UCSD-AML1 (cell line): ENCODE measurements at regions not wholly inside any gene's neighbourhood (a gene's known extent, or its start where the extent isn't known, plus 50 kb on each side); places are given as distances from the start of the nearest gene placed in this dataset.

Experiments used
- DNase-seq: peaks from one replicate; lab custom pipeline; 2025; ENCODE audit not compliant: unreplicated experiment; lab: John Stamatoyannopoulos, UW

GRCh38 chr9:627336-627970 lies 214.0 kb upstream of the DMRT1 start:
- no peak for DNase-seq

- no peak for DNase-seq
These were observed 212.4 kb upstream of the DMRT1 start for GRCh38 chr9:629146-629545.

GRCh38 chr9:630817-631216 lies 210.7 kb upstream of the DMRT1 start:
- no peak for DNase-seq

GRCh38 chr9:631596-631995 lies 209.9 kb upstream of the DMRT1 start:
- no peak for DNase-seq

GRCh38 chr9:633461-633860 lies 208.0 kb upstream of the DMRT1 start:
- DNase-seq: no peak

- DNase-seq: no peak
These were observed 204.4 kb upstream of the DMRT1 start for GRCh38 chr9:636931-637591.

GRCh38 chr9:638152-638551 lies 203.3 kb upstream of the DMRT1 start:
- DNase-seq: no peak

- no peak for DNase-seq
These were observed 199.5 kb upstream of the DMRT1 start for GRCh38 chr9:642014-642413.

- no peak for DNase-seq
These were observed 197.5 kb upstream of the DMRT1 start for GRCh38 chr9:643966-644365.

GRCh38 chr9:647522-647921 lies 194.0 kb upstream of the DMRT1 start:
- DNase-seq: no peak

- DNase-seq: no peak
These were observed 192.1 kb upstream of the DMRT1 start for GRCh38 chr9:649128-650074.

- peak; percentile 28 for DNase-seq
These were observed 191.1 kb upstream of the DMRT1 start for GRCh38 chr9:650362-650761.

- no peak for DNase-seq
These were observed 190.1 kb upstream of the DMRT1 start for GRCh38 chr9:651371-651770.

- no peak for DNase-seq
These were observed 188.6 kb upstream of the DMRT1 start for GRCh38 chr9:652914-653313.

- DNase-seq: no peak
These were observed 188.1 kb upstream of the DMRT1 start for GRCh38 chr9:653421-653820.

GRCh38 chr9:653856-654387 lies 187.6 kb upstream of the DMRT1 start:
- no peak for DNase-seq

GRCh38 chr9:655875-656274 lies 185.6 kb upstream of the DMRT1 start:
- no peak for DNase-seq

- DNase-seq: no peak
These were observed 184.4 kb upstream of the DMRT1 start for GRCh38 chr9:656926-657568.

- no peak for DNase-seq
These were observed 182.2 kb upstream of the DMRT1 start for GRCh38 chr9:659286-659685.

GRCh38 chr9:660227-660626 lies 181.3 kb upstream of the DMRT1 start:
- DNase-seq: peak; percentile 24

- no peak for DNase-seq
These were observed 178.0 kb upstream of the DMRT1 start for GRCh38 chr9:663541-663940.
